WERI-Rb-1 (cell line): ENCODE measurements at regions not wholly inside any gene's neighbourhood (a gene's known extent, or its start where the extent isn't known, plus 50 kb on each side); places are given as distances from the start of the nearest gene placed in this dataset.
"Not testable (repeated sequence)": the region's sequence is repeated elsewhere in the genome, so short reads cannot be mapped to it uniquely, and the experiment has no call there.

Source experiments
- DNase-seq: peaks from one replicate; pipeline ENCODE4 v3.0.0-alpha.2; 2020
- H3K27ac ChIP-seq: fragments of 250-450 bp; sonication (Bioruptor Pico); 2 replicates; pipeline ENCODE4 v1.5.1; 2020; ENCODE audit warnings: mild to moderate bottlenecking, moderate library complexity
- H3K27me3 ChIP-seq: fragments of 250-450 bp; sonication (Bioruptor Pico); 2 replicates; pipeline ENCODE4 v1.5.1; 2021; ENCODE audit warnings: mild to moderate bottlenecking, low read depth, moderate library complexity; ENCODE audit not compliant: insufficient read depth, severe bottlenecking
- H3K36me3 ChIP-seq: fragments of 250-450 bp; sonication (Bioruptor Pico); 2 replicates; pipeline ENCODE4 v1.5.1; 2020; ENCODE audit warnings: mild to moderate bottlenecking, moderate library complexity
- H3K4me3 ChIP-seq: 2 replicates; pipeline ENCODE4 v1.5.1; 2011; ENCODE audit warnings: low read depth, mild to moderate bottlenecking, control low read depth, low read length
- H3K9me3 ChIP-seq: fragments of 250-450 bp; sonication (Bioruptor Pico); 2 replicates; pipeline ENCODE4 v1.5.1; 2021; ENCODE audit warnings: mild to moderate bottlenecking, moderate library complexity; ENCODE audit not compliant: severe bottlenecking
- TF ChIP-seq, protein P1 (sequence below): IDR thresholded peaks from 2 replicates; pipeline ENCODE4 v1.5.1; 2011; ENCODE audit warnings: low read depth, mild to moderate bottlenecking, control low read depth, inconsistent platforms, low read length

DNA sequence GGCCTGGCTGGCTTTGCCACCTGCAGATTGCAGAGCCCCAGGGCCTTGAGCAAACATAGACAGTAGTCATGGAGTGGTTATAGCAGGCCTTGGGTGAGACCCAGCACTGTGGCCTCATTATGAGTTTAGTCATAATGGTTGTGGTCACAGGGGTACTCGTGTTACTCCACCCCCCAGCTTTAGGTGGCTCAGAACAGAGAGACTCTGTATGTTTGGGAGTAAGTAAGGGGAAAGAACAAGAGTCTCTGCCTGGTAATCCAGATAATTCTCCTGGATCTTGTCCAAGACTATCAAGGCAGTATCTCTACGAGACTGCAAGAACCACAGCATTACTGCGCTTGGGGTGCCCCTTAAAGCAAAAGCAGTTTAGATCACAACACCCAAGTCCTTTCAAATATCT is 62.3 kb upstream of the SCRG1 start:
- Histone ChIP-seq H3K4me3 (no peak overlapping the region), H3K27ac (no peak overlapping the region), H3K36me3 (no peaks in the 10 kb centered on the region), H3K9me3 (no peaks in the 10 kb centered on the region), H3K27me3 (no peaks in the 10 kb centered on the region)
- TF ChIP-seq, protein P1, sequence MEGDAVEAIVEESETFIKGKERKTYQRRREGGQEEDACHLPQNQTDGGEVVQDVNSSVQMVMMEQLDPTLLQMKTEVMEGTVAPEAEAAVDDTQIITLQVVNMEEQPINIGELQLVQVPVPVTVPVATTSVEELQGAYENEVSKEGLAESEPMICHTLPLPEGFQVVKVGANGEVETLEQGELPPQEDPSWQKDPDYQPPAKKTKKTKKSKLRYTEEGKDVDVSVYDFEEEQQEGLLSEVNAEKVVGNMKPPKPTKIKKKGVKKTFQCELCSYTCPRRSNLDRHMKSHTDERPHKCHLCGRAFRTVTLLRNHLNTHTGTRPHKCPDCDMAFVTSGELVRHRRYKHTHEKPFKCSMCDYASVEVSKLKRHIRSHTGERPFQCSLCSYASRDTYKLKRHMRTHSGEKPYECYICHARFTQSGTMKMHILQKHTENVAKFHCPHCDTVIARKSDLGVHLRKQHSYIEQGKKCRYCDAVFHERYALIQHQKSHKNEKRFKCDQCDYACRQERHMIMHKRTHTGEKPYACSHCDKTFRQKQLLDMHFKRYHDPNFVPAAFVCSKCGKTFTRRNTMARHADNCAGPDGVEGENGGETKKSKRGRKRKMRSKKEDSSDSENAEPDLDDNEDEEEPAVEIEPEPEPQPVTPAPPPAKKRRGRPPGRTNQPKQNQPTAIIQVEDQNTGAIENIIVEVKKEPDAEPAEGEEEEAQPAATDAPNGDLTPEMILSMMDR: no peak
- no peak for DNase-seq

DNA sequence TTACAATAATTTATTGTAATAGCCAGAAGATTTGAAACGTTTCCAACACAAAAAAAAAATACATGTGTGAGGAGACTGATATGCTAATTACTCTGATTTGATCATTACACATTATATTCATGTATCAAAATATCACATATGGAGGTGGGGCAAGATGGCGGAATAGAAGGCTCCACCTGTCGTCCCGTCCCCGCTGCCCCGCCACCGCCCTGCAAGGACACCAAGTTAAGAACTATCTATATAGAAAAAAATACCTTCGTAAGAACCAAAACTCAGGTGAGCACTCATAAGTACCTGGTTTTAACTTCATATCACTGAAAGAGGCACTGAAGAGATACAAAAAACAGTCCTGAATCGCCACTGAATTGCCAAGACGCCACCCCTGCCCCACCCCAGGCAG is 60.9 kb upstream of the SCRG1 start:
- Histone ChIP-seq H3K9me3 (no peaks in the 10 kb centered on the region), H3K27ac (no peak overlapping the region), H3K4me3 (no peak overlapping the region), H3K27me3 (no peaks in the 10 kb centered on the region), H3K36me3 (no peaks in the 10 kb centered on the region)
- TF ChIP-seq, protein P1: no peak
- no peak for DNase-seq

DNA sequence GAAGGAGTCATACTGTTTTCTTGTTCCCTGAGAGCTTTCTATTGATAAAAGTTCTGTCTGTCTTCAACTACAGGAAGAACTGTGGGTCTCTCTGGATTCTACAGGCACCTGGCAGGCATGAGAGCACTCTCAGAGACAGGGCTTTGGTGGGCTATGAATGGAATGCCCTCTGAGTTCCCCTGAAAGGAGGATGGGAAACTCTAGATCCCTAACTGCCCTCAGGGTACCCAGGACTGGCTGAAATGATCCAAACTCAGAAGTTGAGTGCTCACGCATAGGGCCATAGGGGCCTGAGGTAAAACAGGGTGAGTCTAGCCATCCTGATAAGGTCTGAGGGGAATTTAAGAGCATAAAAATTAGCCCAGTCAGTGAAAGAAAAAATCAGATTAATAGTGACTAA is 59.0 kb upstream of the SCRG1 start:
- TF ChIP-seq, protein P1: no peak
- Histone ChIP-seq H3K4me3 (no peak overlapping the region), H3K27me3 (no peaks in the 10 kb centered on the region), H3K27ac (no peak overlapping the region), H3K36me3 (no peaks in the 10 kb centered on the region), H3K9me3 (no peaks in the 10 kb centered on the region)
- DNase-seq: no peak

DNA sequence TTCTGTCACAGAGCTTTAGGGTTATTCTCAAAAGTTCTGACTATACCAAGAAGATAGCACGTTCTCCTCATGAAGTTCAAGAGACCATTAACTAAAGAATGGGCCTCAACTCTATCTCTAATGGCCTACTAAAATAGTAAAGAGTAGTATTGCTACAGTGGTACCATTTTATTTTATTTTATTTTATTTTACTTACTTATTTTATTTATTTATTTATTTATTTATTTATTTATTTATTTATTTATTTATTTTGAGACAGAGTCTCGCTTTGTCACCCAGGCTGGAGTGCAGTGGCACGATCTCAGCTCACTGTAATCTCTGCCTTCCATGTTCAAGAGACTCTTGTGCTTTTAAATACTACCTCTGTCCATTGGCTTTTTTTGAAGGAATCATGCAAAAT is 52.5 kb upstream of the SCRG1 start:
- not testable (repeated sequence) for H3K9me3 ChIP-seq, DNase-seq, H3K27ac ChIP-seq, H3K27me3 ChIP-seq, H3K4me3 ChIP-seq, H3K36me3 ChIP-seq

DNA sequence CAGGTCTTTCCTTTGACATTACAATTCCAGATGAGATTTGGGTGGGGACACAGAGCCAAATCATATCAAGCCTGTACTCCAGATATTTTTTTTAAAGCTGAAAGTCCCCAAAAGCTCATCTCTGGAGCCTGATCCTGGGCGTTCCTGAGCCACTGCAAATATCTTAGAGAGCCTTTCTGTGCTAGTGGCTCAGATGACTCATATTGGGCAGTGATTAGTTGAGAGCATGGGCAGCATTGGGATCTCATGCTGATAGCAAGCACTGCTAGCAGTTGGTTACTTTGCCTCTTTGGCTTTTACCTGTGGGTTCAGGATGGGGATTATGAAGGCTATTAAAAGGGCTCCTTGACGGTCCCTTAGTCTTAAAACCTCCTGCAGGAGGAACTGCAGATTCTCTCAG is 51.4 kb upstream of the SCRG1 start:
- Histone ChIP-seq H3K4me3 (no peak overlapping the region), H3K27me3 (no peaks in the 10 kb centered on the region), H3K27ac (no peak overlapping the region), H3K9me3 (no peaks in the 10 kb centered on the region), H3K36me3 (no peaks in the 10 kb centered on the region)
- no peak for DNase-seq
- TF ChIP-seq, protein P1: no peak

DNA sequence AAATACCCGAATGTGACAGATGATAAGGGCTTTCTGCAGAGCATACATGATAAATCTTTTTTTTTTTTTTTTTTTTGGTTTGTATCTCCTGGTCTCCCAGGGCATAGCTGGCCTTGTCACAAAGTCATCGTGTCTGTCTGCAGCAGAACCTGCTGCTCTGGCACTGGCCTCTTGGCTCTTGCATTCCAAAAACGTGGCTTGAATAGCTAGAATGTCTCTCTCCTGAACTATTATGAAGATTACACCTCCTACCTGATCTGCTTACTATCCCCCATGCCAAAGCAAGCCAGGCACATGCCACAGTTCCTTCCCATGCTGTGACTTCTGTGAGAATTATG is 50.4 kb upstream of the SCRG1 start:
- H3K27me3 ChIP-seq: no peaks in the 10 kb centered on the region
- H3K27ac ChIP-seq: peak overlapping the region; percentile 91
- no peak for DNase-seq
- TF ChIP-seq, protein P1: no peak
- no peaks in the 10 kb centered on the region for H3K36me3 ChIP-seq
- no peak overlapping the region for H3K4me3 ChIP-seq
- H3K9me3 ChIP-seq: no peaks in the 10 kb centered on the region
